ENCODE measurements at regions not wholly inside any gene's neighbourhood (a gene's known extent, or its start where the extent isn't known, plus 50 kb on each side); places are given as distances from the start of the nearest gene placed in this dataset.

GRCh38 chrX:26309262-26309661, 93.3 kb downstream of the MAGEB5 start:
- no peak overlapping the region for H3K4me2 ChIP-seq
- Mint-ChIP-seq H3K9me3 (no peaks in the 10 kb centered on the region), H3K4me1 (peaks cover 3% of the 10 kb centered on the region; the same call in 1 of the 3 replicates), H3K27me3 (ENCODE audit: insufficient read depth, low read depth, poor library complexity) (no peaks in the 10 kb centered on the region), H3K36me3 (ENCODE audit: low read depth) (no peaks in the 10 kb centered on the region), H3K27ac (no peak overlapping the region), H3K4me3 (no peak overlapping the region)
- ATAC-seq: no peak
- no peaks in the 10 kb centered on the region for H3K36me3 ChIP-seq (ENCODE audit: insufficient read depth)
- H3F3A ChIP-seq (replicated peaks; ENCODE audit: low read depth): no peaks in the 10 kb centered on the region
- H3K4me1 ChIP-seq (ENCODE audit: insufficient read depth): no peaks in the 10 kb centered on the region
- no peak overlapping the region for H3K4me3 ChIP-seq
- no peaks in the 10 kb centered on the region for H3K9me2 ChIP-seq (ENCODE audit: insufficient read depth)
- no peak overlapping the region for H2AFZ ChIP-seq
- H3K27ac ChIP-seq (ENCODE audit: low read depth): no peak overlapping the region
- TF ChIP-seq EZH2 (IDR thresholded peaks at IDR 0.05; ENCODE audit: low read depth, unreplicated experiment) (no peak), NANOG (IDR thresholded peaks at IDR 0.05; ENCODE audit: borderline replicate concordance) (no peak), EZH2phosphoT487 (IDR thresholded peaks at IDR 0.05; ENCODE audit: unreplicated experiment) (no peak), JUNB (IDR thresholded peaks at IDR 0.05; ENCODE audit: unreplicated experiment) (no peak), CTCF (conservative IDR thresholded peaks at IDR 0.05; ENCODE audit: low read depth in 2 of 2) (no peak), ZNF114 (CRISPR knock-in tag; IDR thresholded peaks at IDR 0.05) (no peak), POLR2AphosphoS5 (IDR thresholded peaks at IDR 0.05; ENCODE audit: low read depth) (no peak), ZNF462 (CRISPR knock-in tag; IDR thresholded peaks at IDR 0.05) (no peak), CREB1 (CRISPR knock-in tag; IDR thresholded peaks at IDR 0.05; ENCODE audit: low read depth) (no peak), STAT1 (IDR thresholded peaks at IDR 0.05; ENCODE audit: unreplicated experiment) (no peak), ETS1 (IDR thresholded peaks at IDR 0.05) (no peak), REST (IDR thresholded peaks at IDR 0.05; ENCODE audit: unreplicated experiment) (no peak), ZNF331 (CRISPR knock-in tag; IDR thresholded peaks at IDR 0.05; ENCODE audit: low read depth) (no peak)
- H3K27me3 ChIP-seq (ENCODE audit: insufficient read depth): no peaks in the 10 kb centered on the region
- H3K79me2 ChIP-seq (replicated peaks; ENCODE audit: insufficient read depth): no peaks in the 10 kb centered on the region
- DNase-seq (ENCODE audit: low spot score): no peak
- no peaks in the 10 kb centered on the region for H4K20me1 ChIP-seq (replicated peaks; ENCODE audit: insufficient read depth)

Data from GM23338 (cell line).